Dermis microvascular lymphatic vessel endothelial cell (primary cell): ENCODE measurements at regions not wholly inside any gene's neighbourhood (a gene's known extent, or its start where the extent isn't known, plus 50 kb on each side); places are given as distances from the start of the nearest gene placed in this dataset.
"Not testable (repeated sequence)": the region's sequence is repeated elsewhere in the genome, so short reads cannot be mapped to it uniquely, and the experiment has no call there.

Experiments used
- DNase-seq, 2 donors: peaks; one replicate each; pipeline versions ENCODE4 v3.0.0 to v3.0.0-alpha.2; 2010; ENCODE audit warnings: low read depth in 2 of 2

DNA sequence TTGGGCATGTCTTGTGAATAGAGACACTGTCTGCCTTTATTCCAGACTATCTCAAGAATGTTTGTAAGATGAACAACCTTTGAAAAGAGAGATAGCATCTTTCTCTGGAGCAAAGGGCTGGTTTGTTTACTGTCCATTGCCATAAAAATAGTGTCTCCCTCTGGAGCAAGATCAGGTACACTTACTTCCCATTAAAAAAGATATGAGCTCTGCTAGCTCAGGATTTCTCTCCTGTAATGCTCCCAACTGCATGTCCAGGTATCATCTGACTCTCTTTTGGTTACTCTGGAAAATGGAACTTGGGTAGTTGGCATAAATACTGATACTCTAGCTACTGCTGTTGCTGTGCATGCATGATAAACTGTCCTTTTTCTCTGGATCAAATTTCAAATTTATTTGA lies 381.1 kb downstream of the TFEC start:
- DNase-seq: no peak

DNA sequence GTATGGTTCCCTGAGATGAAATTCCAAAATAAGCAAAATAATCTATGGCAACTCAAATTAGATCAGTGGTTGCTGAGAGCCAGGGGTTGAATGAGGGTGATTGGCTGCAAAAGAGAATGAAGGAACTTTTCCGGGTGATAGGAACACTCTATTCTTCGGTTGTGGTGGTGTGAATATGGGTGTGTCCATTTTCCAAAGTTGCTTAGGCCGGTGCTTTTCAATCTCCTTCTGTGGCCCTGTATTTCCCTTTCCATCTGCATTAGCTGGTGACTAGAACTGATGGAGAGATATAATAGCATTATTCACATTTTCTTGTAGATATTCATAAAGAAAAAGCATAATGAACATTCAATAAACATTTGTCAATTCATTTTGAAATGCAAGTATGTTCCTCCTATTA lies 382.9 kb downstream of the TFEC start:
- no peak for DNase-seq

DNA sequence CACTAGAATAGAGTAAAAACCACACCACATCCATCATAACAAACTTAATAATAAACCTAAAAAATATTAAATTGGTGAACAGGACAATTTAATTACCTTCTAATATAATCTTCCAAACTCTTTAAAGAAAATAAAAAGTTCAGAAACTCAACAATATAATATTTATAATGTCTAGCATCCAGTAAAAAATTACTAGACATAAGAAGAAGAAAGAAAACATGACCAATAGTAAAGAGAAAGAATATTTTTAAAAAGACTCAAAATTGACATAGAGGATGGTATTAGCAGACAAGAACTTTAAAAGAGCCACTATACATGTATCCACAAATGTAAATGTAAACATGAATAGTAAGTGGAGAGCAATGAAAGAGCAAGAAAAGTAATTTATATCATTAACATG lies 388.4 kb downstream of the TFEC start:
- no peak for DNase-seq

DNA sequence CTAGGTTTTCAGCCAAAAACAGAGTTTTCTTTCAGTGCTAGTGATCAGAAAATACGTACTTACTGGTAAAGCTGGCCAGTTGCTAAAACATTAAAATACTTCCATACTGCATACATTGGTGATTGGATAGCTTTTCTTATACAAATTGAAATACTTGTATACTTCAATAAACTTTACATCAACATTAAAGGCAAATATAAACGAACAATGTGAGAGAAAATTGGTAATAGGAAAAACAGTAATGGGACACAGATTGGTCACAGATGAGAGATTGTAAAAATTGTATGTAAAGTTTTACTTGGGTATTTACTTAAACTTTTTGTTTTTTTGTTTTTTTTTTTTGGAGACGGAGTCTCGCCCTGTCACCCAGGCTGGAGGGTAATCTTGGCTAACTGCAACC lies 391.7 kb downstream of the TFEC start:
- no peak for DNase-seq

DNA sequence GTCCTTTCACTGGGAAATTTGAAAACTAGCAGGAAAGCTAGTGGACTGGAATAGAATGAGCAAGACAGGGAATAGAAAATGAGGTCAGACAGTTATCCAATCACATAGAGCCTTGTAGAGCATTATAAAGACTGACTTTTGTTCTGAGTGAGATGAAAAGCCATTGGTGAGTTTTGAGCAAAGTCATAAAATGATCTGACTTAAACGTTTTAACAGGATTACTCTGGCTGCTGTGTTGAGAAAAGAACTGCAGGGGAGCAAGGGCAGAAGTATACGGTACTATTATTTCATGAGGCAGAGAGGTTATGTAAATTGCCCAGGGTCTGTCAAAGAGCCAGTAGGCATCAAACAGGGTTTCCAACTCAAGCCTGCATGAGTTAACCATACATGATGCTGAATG lies 393.4 kb downstream of the TFEC start:
- no peak for DNase-seq

DNA sequence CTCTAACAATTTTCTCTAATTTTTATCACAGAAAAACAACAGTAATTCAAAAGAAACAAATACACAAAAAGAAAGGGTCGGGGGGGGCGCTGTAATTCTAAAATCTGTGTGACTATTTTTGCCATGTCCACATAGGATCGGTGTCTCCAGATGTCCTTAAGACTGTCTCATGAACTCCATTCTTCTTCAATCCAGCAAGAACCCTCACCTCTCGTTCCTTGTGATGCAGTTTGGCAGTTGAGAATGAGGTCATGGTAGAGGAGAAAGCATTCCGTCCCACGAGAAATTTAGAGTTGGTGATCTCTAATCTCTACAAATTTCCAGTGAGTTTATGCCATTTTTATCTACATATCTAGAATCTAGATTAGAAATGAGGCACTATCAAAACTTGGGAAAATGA lies 394.7 kb downstream of the TFEC start:
- peak in 1 of 2 donors; percentile 1 for DNase-seq

DNA sequence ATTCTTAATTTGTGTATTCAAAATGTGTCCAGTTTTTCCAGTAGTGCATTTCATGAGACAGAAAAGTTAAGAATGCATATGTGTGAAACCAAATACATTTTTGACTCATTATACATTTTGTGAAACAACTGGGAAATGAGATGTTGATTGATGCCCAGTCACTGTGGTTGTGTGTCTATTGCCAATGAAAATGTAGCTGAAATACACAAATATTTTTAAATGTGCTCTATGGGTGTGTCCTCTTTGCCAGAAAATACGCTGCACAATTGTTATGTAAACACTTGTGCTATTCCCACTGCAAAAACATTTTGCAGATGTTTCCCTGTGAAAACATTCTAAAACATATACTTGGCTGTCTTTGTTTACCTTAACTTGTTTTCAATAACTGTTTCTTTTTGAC lies 395.2 kb downstream of the TFEC start:
- peak in 1 of 2 donors; percentile 55 for DNase-seq

DNA sequence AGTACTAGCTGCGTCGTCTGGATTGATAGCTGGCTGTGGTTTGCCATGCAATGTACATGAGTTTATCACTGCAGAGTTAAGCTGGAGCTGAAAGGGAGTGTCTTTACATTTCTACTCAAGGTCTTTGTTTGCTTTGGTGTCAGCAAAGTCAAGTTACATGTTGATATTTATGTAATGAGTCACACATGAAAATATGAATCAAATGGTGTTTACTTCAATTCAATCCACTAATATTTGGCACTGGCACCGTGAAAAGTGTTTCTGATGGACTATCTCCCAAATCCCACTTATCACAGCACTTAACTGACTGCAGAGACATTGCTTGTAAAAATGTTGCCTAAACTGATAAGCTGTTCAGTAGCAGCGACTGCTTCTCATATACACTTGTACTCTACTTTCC lies 395.9 kb downstream of the TFEC start:
- peak in 1 of 2 donors; percentile 38 for DNase-seq

DNA sequence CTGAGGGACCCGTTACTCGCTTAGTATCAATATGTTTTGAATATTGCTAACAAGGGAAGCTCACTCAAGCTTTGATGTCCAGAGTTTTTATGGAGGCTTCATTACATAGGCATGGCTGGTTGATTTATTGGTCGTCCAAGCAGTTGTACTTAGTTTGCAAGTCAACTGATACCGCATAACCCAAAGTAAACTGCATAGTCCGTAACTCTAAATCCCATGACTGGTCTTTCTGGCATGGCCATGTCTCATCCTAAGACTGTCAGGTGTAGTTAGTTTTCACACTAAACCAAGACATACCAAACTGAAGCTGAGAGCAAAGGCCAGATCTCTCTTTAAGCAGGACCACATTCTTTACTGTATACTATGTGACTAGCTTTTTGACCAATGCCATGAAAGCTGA lies 397.9 kb downstream of the TFEC start:
- no peak for DNase-seq

DNA sequence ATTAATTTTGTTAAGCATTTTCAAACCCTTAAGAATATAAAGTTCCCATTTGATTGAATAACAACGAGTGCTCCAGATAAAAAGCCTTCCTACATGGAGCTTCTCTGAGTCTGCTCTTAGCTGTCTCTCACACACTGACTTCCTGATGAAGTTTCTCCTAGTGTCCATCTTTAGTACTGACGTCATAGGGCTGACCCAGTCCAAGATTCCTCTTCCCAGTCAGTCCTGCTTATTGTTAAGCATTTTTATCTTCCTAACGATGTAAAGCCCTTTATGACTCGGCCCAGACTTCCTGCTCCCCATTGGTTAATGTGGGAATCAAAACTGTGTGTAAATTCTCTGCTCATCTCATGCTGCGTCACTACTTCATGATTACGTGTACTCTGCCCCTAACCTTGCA lies 398.8 kb downstream of the TFEC start:
- peak in 1 of 2 donors; percentile 1 for DNase-seq

DNA sequence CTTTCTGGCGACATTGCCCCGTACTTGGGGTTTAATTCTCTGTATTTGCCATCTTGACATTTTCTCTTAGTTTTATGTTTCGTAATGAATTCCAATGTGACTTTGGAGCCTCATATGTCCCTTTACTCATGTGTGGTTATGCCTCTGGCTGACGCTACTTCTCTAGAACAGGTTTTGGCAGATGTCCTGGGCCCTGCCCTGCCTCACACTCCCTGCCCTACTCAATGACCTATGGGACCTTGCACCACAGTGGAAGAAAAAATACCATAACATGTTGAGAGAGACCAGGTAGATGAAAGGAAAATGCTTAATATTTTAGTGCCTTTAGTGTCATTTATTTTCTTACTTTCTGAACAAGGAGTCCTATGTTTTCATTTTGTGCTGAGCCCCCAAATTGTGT lies 400.5 kb downstream of the TFEC start:
- no peak for DNase-seq

DNA sequence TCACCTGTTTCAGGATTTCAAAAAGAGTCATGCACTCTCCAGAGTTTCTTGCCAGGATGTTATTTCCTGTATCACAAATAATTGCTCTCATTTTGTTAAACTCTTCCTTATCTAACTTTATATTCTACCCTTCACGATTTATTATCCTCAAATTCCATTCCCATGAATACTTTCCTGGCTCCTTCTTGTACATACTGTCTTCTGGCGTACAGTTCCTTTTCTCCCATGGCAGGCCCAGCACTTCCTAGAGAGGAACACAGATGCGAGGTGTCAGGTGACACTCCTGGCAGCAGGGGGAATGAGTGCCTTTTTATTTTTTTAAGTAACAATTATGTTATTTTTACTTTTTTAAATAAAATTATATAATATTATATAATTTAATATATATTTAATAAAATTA lies 411.9 kb downstream of the TFEC start:
- DNase-seq: peak in 1 of 2 donors; percentile 63

DNA sequence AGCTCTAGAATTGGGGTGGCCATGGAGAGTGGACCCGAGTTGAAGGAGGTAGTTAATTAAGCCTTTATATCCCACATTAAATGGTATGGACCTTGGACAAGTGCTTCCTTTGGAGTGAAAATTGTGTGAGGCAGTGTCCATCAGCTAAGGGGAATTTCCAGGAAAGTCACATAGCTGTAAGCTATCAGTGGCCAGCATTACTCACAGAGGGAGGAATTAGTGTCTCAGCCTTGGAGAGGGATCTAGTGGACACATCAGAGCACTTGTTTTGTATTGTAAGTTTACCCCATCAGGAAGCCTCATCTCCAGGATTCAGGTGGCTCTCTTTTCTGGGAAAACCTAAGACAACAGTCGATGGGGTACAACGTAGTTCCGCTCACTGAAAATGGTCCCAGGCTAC lies 416.7 kb downstream of the TFEC start:
- no peak for DNase-seq

DNA sequence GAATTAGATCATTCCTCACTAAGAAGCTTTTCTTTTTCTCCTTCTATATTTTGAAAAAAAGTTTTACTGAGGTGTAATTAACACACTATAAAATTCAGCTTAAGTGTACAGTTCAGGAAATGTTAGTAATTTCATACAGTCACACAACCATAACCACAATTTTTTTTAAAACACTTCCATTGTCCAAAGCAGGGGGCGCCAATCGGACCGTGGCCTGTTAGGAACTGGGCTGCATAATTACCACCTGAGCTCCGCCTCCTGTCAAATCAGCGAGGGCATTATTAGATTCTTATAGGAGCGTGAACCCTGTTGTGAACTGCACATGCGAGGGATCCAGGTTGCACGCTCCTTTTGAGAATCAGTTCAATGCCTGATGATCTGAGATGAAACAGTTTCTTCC lies 427.1 kb downstream of the TFEC start:
- DNase-seq: no peak

DNA sequence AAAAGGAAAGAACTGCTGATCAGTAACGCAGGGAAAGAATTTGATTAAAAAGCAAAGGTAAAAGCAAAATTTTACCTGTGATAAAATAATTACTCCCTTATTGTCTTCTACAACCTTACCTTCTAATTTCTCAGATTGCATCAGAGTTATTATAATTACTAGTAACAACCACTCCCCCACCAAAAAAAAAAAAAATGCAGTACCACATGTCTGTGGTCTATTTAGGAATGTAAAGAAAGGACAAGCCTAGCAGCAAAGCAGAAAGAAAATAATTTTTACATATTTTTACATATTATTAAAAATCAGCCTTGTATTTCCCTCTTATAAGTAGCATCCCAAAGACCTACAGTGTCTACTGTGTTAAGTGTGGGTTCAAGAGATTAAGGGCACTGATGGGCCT lies 430.4 kb downstream of the TFEC start:
- DNase-seq: no peak

DNA sequence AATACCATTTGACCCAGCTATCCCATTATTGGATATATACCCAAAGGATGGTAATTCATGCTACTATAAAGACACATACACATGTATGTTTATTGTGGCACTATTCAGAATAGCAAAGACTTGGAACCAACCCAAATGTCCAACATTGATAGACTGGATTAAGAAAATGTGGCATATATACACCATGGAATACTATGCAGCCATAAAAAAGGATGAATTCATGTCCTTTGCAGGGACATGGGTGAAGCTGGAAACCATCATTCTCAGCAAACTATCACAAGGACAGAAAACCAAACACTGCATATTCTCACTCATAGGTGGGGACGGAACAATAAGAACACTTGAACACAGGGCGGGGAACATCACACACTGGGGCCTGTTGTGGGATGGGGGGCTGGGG lies 431.4 kb downstream of the TFEC start:
- not testable (repeated sequence) for DNase-seq

DNA sequence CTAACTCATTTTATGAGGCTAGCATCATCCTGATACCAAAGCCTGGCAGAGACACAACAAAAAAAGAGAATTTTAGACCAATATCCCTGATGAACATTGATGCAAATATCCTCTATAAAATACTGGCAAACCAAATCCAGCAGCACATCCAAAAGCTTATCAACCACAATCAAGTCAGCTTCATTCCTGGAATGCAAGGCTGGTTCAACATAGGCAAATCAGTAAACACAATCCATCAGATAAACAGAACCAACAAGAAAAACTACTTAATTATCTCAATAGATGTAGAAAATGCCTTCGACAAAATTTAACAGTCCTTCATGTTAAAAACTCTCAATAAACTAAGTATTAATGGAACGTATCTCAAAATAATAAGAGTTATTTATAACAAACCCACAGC lies 433.3 kb downstream of the TFEC start:
- not testable (repeated sequence) for DNase-seq

DNA sequence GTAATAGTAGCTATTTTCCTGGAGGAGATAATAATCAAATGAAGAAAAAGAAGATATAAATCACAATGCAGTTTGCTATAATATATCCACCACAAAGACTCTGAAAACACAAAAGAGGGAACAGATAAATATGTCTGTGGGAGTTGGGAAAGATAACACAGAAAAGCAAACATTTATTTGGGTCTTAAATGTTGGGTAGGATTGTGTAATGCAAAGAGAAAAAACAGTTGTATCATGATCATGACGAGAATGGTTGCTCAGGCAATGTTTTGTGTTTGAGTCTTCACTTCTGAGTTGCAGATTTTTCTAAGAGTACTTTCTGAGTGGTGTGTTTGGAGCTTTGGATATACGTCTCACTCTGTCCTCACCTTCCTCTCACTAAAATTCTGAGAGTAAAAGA lies 437.5 kb downstream of the TFEC start:
- no peak for DNase-seq

DNA sequence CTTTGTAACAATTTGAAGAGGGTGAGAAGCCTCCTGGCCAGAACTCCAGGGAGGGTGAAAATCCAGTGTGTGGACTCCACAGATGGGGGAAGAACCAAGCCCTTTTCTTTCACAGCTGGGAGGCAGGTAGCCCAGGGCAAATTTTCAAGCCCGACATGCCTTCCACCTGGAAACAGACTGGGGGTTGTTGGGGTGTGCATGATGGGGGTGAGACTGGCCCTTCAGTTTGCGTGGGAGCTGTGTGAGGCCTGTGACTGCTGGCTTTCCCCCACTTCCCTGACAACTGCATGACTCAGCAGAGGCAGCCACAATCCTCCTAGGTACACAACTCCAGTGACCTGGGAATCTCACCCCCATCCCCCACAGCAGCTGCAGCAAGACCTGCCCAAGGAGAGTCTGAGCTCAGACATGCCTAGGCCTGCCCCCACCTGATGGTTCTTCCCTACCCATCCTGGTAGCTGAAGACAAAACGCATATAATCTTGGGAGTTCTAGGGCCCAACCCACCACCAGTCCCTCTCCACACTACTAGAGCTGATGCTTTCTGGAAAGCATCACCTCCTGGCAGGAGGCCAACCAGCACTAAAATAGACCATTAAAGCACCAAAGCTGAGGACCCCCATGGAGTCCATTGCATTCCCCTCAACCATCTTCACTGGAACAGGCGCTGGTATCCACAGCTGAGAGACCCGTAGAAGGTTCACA lies 445.4 kb downstream of the TFEC start:
- DNase-seq: no peak

DNA sequence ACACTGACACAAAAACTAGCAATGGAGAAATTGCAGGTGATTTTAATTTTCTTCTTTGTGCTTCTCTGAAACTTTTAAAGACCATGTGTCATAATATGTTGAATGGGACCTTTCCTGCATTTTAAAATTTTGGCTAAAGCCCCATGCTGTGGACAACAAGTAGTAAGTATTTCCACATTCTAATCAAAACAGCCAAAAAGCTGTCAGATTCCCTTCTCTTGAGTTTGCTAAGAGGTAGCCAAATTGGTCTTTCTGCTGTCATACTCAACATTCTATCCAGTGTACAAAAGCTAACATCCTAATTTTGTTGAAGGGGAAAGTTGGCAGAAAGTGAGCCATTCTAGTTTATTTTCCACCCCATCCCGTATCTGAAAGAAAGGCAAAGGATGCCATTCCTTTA lies 447.6 kb downstream of the TFEC start:
- no peak for DNase-seq

DNA sequence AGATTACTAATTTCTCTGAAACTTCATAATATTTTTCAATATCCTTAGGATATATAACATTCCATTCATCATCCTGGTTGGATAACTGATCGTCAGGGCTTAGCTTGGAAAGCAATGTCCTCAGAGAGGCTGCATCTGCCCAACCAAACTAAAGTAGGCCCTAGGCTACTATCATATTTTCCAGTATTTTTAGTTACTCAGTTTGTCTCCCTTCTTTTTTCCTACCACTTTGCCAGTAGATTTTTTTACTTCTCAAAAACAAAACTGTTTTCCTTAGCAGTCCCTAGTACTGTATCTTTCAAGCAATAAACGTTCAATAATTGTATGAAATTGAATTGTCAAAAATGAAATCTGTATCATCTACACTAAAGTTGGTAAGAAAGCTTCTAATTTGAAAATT lies 452.0 kb downstream of the TFEC start:
- DNase-seq: no peak

DNA sequence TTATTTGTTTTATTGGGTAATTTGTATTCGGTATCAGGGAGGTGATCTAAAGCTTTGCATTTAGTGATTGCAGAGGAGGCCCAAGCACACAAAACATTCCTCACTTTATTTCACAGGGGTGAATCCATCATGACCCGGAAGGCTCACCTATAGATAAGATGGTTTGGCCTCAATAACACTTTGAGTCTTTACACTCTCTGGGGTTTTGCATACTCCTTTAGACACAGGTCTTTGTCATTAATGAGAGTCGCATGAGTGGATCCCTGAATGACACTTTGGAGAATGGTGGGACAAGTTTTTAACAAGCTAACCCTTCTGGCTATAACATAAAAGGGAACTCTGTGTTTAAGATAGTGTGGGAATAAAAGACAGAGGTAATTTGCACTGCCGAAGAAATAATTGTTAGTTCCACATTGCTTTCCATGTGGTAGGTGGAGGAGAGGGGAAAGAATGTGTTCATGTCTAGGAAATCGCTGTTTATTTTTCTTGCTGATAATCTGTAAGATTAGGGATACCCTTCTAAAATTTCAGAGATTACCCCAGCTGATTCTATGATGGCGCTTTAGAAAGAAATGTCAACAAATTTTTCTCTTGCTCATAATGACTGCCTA lies 455.8 kb downstream of the TFEC start:
- DNase-seq: no peak

DNA sequence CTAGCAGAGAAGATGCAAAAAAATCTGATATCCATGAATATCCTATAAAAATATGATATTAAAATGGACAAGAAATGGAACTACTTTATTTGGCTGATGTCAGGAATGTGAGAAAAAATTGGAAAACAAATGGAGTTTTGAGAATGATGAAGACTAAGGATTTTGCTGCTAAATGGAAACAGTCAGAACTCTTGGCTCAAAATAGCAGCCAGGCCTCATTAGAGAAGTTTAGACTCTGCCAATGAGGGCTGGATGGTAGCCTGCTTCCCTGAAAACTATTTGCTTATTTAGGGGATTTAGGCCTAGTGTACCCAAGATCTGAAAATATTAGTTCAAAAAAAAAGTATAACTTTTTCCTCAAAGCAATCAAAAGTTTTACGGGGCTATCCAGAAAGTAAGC lies 458.5 kb downstream of the TFEC start:
- no peak for DNase-seq
